ENCODE measurements at regions not wholly inside any gene's neighbourhood (a gene's known extent, or its start where the extent isn't known, plus 50 kb on each side); places are given as distances from the start of the nearest gene placed in this dataset.

GRCh38 chr2:111678651-111679050 lies 205.3 kb downstream of the ANAPC1 start:
- TF ChIP-seq EP300 (IDR thresholded peaks at IDR 0.05; ENCODE audit: borderline replicate concordance) (no peak), TEAD4 (IDR thresholded peaks at IDR 0.05) (no peak), ZBTB7A (IDR thresholded peaks at IDR 0.05; ENCODE audit: low read depth) (no peak), YY1 (IDR thresholded peaks at IDR 0.05; ENCODE audit: low read depth) (no peak), FOXM1 (IDR thresholded peaks at IDR 0.05; ENCODE audit: borderline replicate concordance, low read depth) (no peak), NFIC (IDR thresholded peaks at IDR 0.05) (no peak), TCF12 (IDR thresholded peaks at IDR 0.05; ENCODE audit: low read depth) (no peak), CEBPB (IDR thresholded peaks at IDR 0.05) (no peak), RAD21 (IDR thresholded peaks at IDR 0.05; ENCODE audit: low read depth) (no peak), TAF1 (IDR thresholded peaks at IDR 0.05; ENCODE audit: low read depth) (no peak), REST (IDR thresholded peaks at IDR 0.05; ENCODE audit: low read depth) (no peak)

- TF ChIP-seq CEBPB (IDR thresholded peaks at IDR 0.05): no peak
- TF ChIP-seq, protein P1, sequence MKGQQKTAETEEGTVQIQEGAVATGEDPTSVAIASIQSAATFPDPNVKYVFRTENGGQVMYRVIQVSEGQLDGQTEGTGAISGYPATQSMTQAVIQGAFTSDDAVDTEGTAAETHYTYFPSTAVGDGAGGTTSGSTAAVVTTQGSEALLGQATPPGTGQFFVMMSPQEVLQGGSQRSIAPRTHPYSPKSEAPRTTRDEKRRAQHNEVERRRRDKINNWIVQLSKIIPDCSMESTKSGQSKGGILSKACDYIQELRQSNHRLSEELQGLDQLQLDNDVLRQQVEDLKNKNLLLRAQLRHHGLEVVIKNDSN (IDR thresholded peaks at IDR 0.05): no peak
- no peak for TF ChIP-seq REST (IDR thresholded peaks at IDR 0.05; ENCODE audit: low read depth)
- TF ChIP-seq EGR1 (IDR thresholded peaks at IDR 0.05): no peak
- TF ChIP-seq FOXM1 (IDR thresholded peaks at IDR 0.05; ENCODE audit: borderline replicate concordance, low read depth): no peak
Measured at GRCh38 chr2:111679202-111679601, 204.8 kb downstream of the ANAPC1 start.

GRCh38 chr2:111684611-111685010 lies 199.4 kb downstream of the ANAPC1 start:
- TF ChIP-seq TAF1 (IDR thresholded peaks at IDR 0.05; ENCODE audit: low read depth) (no peak), ZBTB7A (IDR thresholded peaks at IDR 0.05; ENCODE audit: low read depth) (no peak), YY1 (IDR thresholded peaks at IDR 0.05; ENCODE audit: low read depth) (no peak), NFIC (IDR thresholded peaks at IDR 0.05) (no peak), CREB1 (IDR thresholded peaks at IDR 0.05; ENCODE audit: low read depth) (no peak), FOXM1 (IDR thresholded peaks at IDR 0.05; ENCODE audit: borderline replicate concordance, low read depth) (no peak), EP300 (IDR thresholded peaks at IDR 0.05; ENCODE audit: borderline replicate concordance) (no peak), TCF12 (IDR thresholded peaks at IDR 0.05; ENCODE audit: low read depth) (no peak), CEBPB (IDR thresholded peaks at IDR 0.05) (no peak), EGR1 (IDR thresholded peaks at IDR 0.05) (no peak), RAD21 (IDR thresholded peaks at IDR 0.05; ENCODE audit: low read depth) (no peak), REST (IDR thresholded peaks at IDR 0.05; ENCODE audit: low read depth) (no peak), TEAD4 (IDR thresholded peaks at IDR 0.05) (no peak)
- TF ChIP-seq, protein P1 (IDR thresholded peaks at IDR 0.05): no peak
- TF ChIP-seq, protein P2, sequence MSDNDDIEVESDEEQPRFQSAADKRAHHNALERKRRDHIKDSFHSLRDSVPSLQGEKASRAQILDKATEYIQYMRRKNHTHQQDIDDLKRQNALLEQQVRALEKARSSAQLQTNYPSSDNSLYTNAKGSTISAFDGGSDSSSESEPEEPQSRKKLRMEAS (IDR thresholded peaks at IDR 0.05): no peak

- TF ChIP-seq, protein P2 (IDR thresholded peaks at IDR 0.05): no peak
- TF ChIP-seq TCF12 (IDR thresholded peaks at IDR 0.05; ENCODE audit: low read depth) (no peak), FOXM1 (IDR thresholded peaks at IDR 0.05; ENCODE audit: borderline replicate concordance, low read depth) (no peak), EP300 (IDR thresholded peaks at IDR 0.05; ENCODE audit: borderline replicate concordance) (no peak), REST (IDR thresholded peaks at IDR 0.05; ENCODE audit: low read depth) (no peak), CREB1 (IDR thresholded peaks at IDR 0.05; ENCODE audit: low read depth) (no peak), TEAD4 (IDR thresholded peaks at IDR 0.05) (no peak), TAF1 (IDR thresholded peaks at IDR 0.05; ENCODE audit: low read depth) (no peak), NFIC (IDR thresholded peaks at IDR 0.05) (no peak), EGR1 (IDR thresholded peaks at IDR 0.05) (no peak), CEBPB (IDR thresholded peaks at IDR 0.05) (no peak)
Measured at GRCh38 chr2:111685342-111685741, 198.7 kb downstream of the ANAPC1 start.

Data from Ishikawa (cell line).